ENCODE measurements at regions not wholly inside any gene's neighbourhood (a gene's known extent, or its start where the extent isn't known, plus 50 kb on each side); places are given as distances from the start of the nearest gene placed in this dataset.

DNA sequence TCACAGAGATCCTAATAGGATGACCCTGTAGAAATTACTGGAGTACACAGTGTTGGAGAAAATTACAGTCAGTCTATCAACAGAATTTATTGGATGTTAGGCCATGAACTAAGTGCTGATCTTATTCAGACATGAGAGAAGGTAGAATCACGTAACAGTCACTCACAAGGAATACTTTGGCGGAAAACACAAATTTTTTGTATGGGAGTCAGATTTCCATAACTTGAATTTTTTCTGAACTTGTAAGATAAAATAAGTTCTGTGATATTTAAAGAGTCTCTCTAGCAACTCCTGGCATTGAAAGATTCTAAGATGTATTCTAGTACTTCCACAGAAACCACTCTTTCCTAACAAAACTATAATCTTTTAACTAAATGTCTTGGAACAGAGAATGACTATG, 178.8 kb upstream of the MME start:
- Histone ChIP-seq H3K4me3 (ENCODE audit: low read length) (no peak overlapping the region), H3K27me3 (ENCODE audit: insufficient read depth, low read depth, low read length) (no peaks in the 10 kb centered on the region), H3K36me3 (ENCODE audit: insufficient read depth, low read length) (no peaks in the 10 kb centered on the region), H3K27ac (ENCODE audit: low read length) (no peak overlapping the region), H3K9ac (ENCODE audit: low read length) (no peak overlapping the region), H3K9me2 (ENCODE audit: insufficient read depth, low read length) (no peaks in the 10 kb centered on the region), H4K20me1 (ENCODE audit: insufficient read depth) (no peaks in the 10 kb centered on the region), H3F3A (ENCODE audit: insufficient read depth, low read length, poor library complexity, severe bottlenecking) (no peaks in the 10 kb centered on the region), H3K4me2 (ENCODE audit: low read length) (no peak overlapping the region), H3K79me2 (replicated peaks; ENCODE audit: insufficient read depth, low read length) (no peaks in the 10 kb centered on the region), H2AFZ (ENCODE audit: low read depth, low read length) (no peak overlapping the region), H3K9me3 (ENCODE audit: low read length) (no peaks in the 10 kb centered on the region)
- TF ChIP-seq, protein P1, sequence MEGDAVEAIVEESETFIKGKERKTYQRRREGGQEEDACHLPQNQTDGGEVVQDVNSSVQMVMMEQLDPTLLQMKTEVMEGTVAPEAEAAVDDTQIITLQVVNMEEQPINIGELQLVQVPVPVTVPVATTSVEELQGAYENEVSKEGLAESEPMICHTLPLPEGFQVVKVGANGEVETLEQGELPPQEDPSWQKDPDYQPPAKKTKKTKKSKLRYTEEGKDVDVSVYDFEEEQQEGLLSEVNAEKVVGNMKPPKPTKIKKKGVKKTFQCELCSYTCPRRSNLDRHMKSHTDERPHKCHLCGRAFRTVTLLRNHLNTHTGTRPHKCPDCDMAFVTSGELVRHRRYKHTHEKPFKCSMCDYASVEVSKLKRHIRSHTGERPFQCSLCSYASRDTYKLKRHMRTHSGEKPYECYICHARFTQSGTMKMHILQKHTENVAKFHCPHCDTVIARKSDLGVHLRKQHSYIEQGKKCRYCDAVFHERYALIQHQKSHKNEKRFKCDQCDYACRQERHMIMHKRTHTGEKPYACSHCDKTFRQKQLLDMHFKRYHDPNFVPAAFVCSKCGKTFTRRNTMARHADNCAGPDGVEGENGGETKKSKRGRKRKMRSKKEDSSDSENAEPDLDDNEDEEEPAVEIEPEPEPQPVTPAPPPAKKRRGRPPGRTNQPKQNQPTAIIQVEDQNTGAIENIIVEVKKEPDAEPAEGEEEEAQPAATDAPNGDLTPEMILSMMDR (IDR thresholded peaks at IDR 0.05; ENCODE audit: poor library complexity, severe bottlenecking): no peak
- no peak for TF ChIP-seq EP300 (conservative IDR thresholded peaks at IDR 0.05; ENCODE audit: poor library complexity, severe bottlenecking)

DNA sequence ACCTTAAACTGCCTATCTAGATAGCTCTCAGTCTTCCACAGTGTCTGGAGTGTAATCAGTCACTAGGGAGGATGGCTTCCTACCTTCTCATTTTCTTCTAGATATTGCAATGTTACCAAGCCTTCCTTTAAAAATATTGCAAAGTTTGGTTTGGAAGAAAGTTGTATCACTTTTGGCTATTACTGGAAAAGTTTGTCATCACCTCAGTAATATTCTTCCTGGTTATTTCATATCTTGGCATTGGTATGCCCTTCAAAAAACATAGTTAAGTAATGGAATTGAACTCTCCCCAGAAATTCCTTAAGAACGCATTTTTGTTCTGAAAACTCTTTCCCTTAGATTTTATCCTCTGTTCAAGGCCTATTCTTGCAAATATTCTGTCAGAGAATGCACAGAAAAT, 179.3 kb upstream of the MME start:
- H3K36me3 ChIP-seq (ENCODE audit: insufficient read depth, low read length): no peaks in the 10 kb centered on the region
- no peak overlapping the region for H2AFZ ChIP-seq (ENCODE audit: low read depth, low read length)
- H3K9ac ChIP-seq (ENCODE audit: low read length): no peak overlapping the region
- H3F3A ChIP-seq (ENCODE audit: insufficient read depth, low read length, poor library complexity, severe bottlenecking): no peaks in the 10 kb centered on the region
- H3K9me3 ChIP-seq (ENCODE audit: low read length): no peaks in the 10 kb centered on the region
- no peak overlapping the region for H3K27ac ChIP-seq (ENCODE audit: low read length)
- TF ChIP-seq MXI1 (conservative IDR thresholded peaks at IDR 0.05; ENCODE audit: poor library complexity, severe bottlenecking) (no peak), POLR2AphosphoS5 (IDR thresholded peaks at IDR 0.05) (no peak), RAD21 (conservative IDR thresholded peaks at IDR 0.05) (no peak), SMC3 (conservative IDR thresholded peaks at IDR 0.05; ENCODE audit: poor library complexity) (no peak), EZH2 (IDR thresholded peaks at IDR 0.05; ENCODE audit: borderline replicate concordance, insufficient read depth, low read length, poor library complexity, severe bottlenecking) (no peak), TAF1 (IDR thresholded peaks at IDR 0.05; ENCODE audit: low read depth) (no peak), EP300 (conservative IDR thresholded peaks at IDR 0.05; ENCODE audit: poor library complexity, severe bottlenecking) (no peak)
- TF ChIP-seq, protein P2, sequence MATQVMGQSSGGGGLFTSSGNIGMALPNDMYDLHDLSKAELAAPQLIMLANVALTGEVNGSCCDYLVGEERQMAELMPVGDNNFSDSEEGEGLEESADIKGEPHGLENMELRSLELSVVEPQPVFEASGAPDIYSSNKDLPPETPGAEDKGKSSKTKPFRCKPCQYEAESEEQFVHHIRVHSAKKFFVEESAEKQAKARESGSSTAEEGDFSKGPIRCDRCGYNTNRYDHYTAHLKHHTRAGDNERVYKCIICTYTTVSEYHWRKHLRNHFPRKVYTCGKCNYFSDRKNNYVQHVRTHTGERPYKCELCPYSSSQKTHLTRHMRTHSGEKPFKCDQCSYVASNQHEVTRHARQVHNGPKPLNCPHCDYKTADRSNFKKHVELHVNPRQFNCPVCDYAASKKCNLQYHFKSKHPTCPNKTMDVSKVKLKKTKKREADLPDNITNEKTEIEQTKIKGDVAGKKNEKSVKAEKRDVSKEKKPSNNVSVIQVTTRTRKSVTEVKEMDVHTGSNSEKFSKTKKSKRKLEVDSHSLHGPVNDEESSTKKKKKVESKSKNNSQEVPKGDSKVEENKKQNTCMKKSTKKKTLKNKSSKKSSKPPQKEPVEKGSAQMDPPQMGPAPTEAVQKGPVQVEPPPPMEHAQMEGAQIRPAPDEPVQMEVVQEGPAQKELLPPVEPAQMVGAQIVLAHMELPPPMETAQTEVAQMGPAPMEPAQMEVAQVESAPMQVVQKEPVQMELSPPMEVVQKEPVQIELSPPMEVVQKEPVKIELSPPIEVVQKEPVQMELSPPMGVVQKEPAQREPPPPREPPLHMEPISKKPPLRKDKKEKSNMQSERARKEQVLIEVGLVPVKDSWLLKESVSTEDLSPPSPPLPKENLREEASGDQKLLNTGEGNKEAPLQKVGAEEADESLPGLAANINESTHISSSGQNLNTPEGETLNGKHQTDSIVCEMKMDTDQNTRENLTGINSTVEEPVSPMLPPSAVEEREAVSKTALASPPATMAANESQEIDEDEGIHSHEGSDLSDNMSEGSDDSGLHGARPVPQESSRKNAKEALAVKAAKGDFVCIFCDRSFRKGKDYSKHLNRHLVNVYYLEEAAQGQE (IDR thresholded peaks at IDR 0.05; ENCODE audit: borderline replicate concordance): no peak
- TF ChIP-seq, protein P1 (IDR thresholded peaks at IDR 0.05; ENCODE audit: poor library complexity, severe bottlenecking): no peak
- no peak overlapping the region for H3K4me2 ChIP-seq (ENCODE audit: low read length)
- H3K27me3 ChIP-seq (ENCODE audit: insufficient read depth, low read depth, low read length): no peaks in the 10 kb centered on the region
- no peak overlapping the region for H3K4me3 ChIP-seq (ENCODE audit: low read length)
- H3K79me2 ChIP-seq (replicated peaks; ENCODE audit: insufficient read depth, low read length): no peaks in the 10 kb centered on the region
- H3K9me2 ChIP-seq (ENCODE audit: insufficient read depth, low read length): no peaks in the 10 kb centered on the region
- H4K20me1 ChIP-seq (ENCODE audit: insufficient read depth): no peaks in the 10 kb centered on the region

All from neural cell (in vitro differentiated cells).